DOHH2 (cell line): ENCODE measurements at regions not wholly inside any gene's neighbourhood (a gene's known extent, or its start where the extent isn't known, plus 50 kb on each side); places are given as distances from the start of the nearest gene placed in this dataset.

Experiments used
- H3F3A ChIP-seq: fragments of 200-600 bp; sonication (generic), shearing (Covaris generic); 2 replicates; pipeline ENCODE4 v1.6.0; 2016; ENCODE audit warnings: antibody characterized with exemption, mild to moderate bottlenecking; ENCODE audit not compliant: control insufficient read depth, insufficient read depth
- H3K27ac ChIP-seq: fragments of 200-600 bp; sonication (generic); 2 replicates; pipeline ENCODE4 v1.5.1; 2014; ENCODE audit warnings: low read depth, mild to moderate bottlenecking, low read length, moderate library complexity
- H3K27me3 ChIP-seq: fragments of 200-600 bp; sonication (generic); 2 replicates; pipeline ENCODE4 v1.6.1; 2014; ENCODE audit warnings: mild to moderate bottlenecking, low read length, mixed read lengths; ENCODE audit not compliant: control insufficient read depth
- H3K36me3 ChIP-seq: fragments of 200-600 bp; sonication (generic); 2 replicates; pipeline ENCODE4 v1.6.1; 2014; ENCODE audit warnings: mild to moderate bottlenecking, low read length, moderate library complexity, mixed read lengths; ENCODE audit not compliant: control insufficient read depth
- H3K4me1 ChIP-seq: fragments of 200-600 bp; sonication (generic); 2 replicates; pipeline ENCODE4 v1.6.1; 2014; ENCODE audit warnings: mild to moderate bottlenecking, low read length, mixed read lengths; ENCODE audit not compliant: control insufficient read depth
- H3K4me2 ChIP-seq: fragments of 200-600 bp; sonication (generic); 2 replicates; pipeline ENCODE4 v1.6.0; 2014; ENCODE audit warnings: mild to moderate bottlenecking, low read length, moderate library complexity
- H3K4me3 ChIP-seq: fragments of 200-600 bp; sonication (generic); 2 replicates; pipeline ENCODE4 v1.5.1; 2014; ENCODE audit warnings: mild to moderate bottlenecking, low read length, mixed read lengths
- H3K79me2 ChIP-seq: fragments of 200-600 bp; sonication (generic); 2 replicates; pipeline ENCODE4 v1.6.1; 2014; ENCODE audit warnings: mild to moderate bottlenecking, low read length, mixed read lengths; ENCODE audit not compliant: control insufficient read depth
- H3K9me2 ChIP-seq: fragments of 200-600 bp; sonication (generic); replicated peaks from 2 replicates; pipeline ENCODE4 v1.6.1; 2014; ENCODE audit warnings: mild to moderate bottlenecking, low read length, mixed read lengths; ENCODE audit not compliant: control insufficient read depth
- H3K9me3 ChIP-seq: fragments of 200-600 bp; sonication (generic); 2 replicates; pipeline ENCODE4 v1.6.1; 2014; ENCODE audit warnings: antibody characterized with exemption, low read length, mixed read lengths; ENCODE audit not compliant: control insufficient read depth, insufficient read depth
- H4K20me1 ChIP-seq: fragments of 200-600 bp; sonication (generic); 2 replicates; pipeline ENCODE4 v1.6.0; 2014; ENCODE audit warnings: low read depth, mild to moderate bottlenecking, antibody characterized with exemption, low read length, moderate library complexity; ENCODE audit not compliant: control insufficient read depth, insufficient read depth
- CTCF ChIP-seq: fragments of 200-600 bp; sonication (generic); IDR thresholded peaks from one replicate; pipeline ENCODE4 v1.5.1; 2014; ENCODE audit warnings: antibody characterized with exemption, mild to moderate bottlenecking, low read depth, low read length; ENCODE audit not compliant: poor library complexity, severe bottlenecking
- EZH2phosphoT487 ChIP-seq: fragments of 200-600 bp; sonication (generic); IDR thresholded peaks from 2 replicates; pipeline ENCODE4 v1.6.1; 2017; ENCODE audit warnings: borderline replicate concordance, mild to moderate bottlenecking, antibody characterized with exemption, low read length, moderate library complexity, mixed read lengths

- Histone ChIP-seq H3K9me3 (no peaks in the 10 kb centered on the region), H3K4me2 (no peak overlapping the region), H3F3A (no peaks in the 10 kb centered on the region), H3K27ac (no peak overlapping the region), H3K27me3 (no peaks in the 10 kb centered on the region), H3K9me2 (no peaks in the 10 kb centered on the region), H4K20me1 (no peaks in the 10 kb centered on the region), H3K79me2 (no peaks in the 10 kb centered on the region), H3K36me3 (no peaks in the 10 kb centered on the region), H3K4me1 (no peaks in the 10 kb centered on the region), H3K4me3 (no peak overlapping the region)
- TF ChIP-seq CTCF (no peak), EZH2phosphoT487 (no peak)
Measured at GRCh38 chr6:139868576-139868975, 494.1 kb upstream of the CITED2 start.

- H3K4me1 ChIP-seq, result no peaks in the 10 kb centered on the region
- H3K79me2 ChIP-seq, result no peaks in the 10 kb centered on the region
- H3K27ac ChIP-seq, result no peak overlapping the region
- TF ChIP-seq CTCF (no peak), EZH2phosphoT487 (no peak)
- no peaks in the 10 kb centered on the region for H3K9me3 ChIP-seq
- no peaks in the 10 kb centered on the region for H3K27me3 ChIP-seq
- H3K9me2 ChIP-seq, result no peaks in the 10 kb centered on the region
- H4K20me1 ChIP-seq, result no peaks in the 10 kb centered on the region
- H3F3A ChIP-seq, result no peaks in the 10 kb centered on the region
- no peaks in the 10 kb centered on the region for H3K36me3 ChIP-seq
- H3K4me2 ChIP-seq, result no peak overlapping the region
- no peak overlapping the region for H3K4me3 ChIP-seq
Measured at GRCh38 chr6:139863964-139864363, 489.5 kb upstream of the CITED2 start.

- H3K4me1 ChIP-seq, result no peaks in the 10 kb centered on the region
Measured at GRCh38 chr6:139863346-139863745, 488.9 kb upstream of the CITED2 start.

More at GRCh38 chr6:139863346-139863745, 488.9 kb upstream of the CITED2 start:
- no peaks in the 10 kb centered on the region for H3K27me3 ChIP-seq
- no peaks in the 10 kb centered on the region for H3K9me3 ChIP-seq
- no peaks in the 10 kb centered on the region for H3K36me3 ChIP-seq
- no peak overlapping the region for H3K4me3 ChIP-seq
- H3K9me2 ChIP-seq, result no peaks in the 10 kb centered on the region
- H4K20me1 ChIP-seq, result no peaks in the 10 kb centered on the region
- H3K27ac ChIP-seq, result no peak overlapping the region
- no peaks in the 10 kb centered on the region for H3F3A ChIP-seq
- no peak overlapping the region for H3K4me2 ChIP-seq
- no peaks in the 10 kb centered on the region for H3K79me2 ChIP-seq
- TF ChIP-seq EZH2phosphoT487, result no peak
- no peak for TF ChIP-seq CTCF
